ENCODE measurements at regions not wholly inside any gene's neighbourhood (a gene's known extent, or its start where the extent isn't known, plus 50 kb on each side); places are given as distances from the start of the nearest gene placed in this dataset.

- TF ChIP-seq POLR2A (IDR thresholded peaks at IDR 0.05) (no peak), CTCF (IDR thresholded peaks at IDR 0.05) (no peak)
Observed at GRCh38 chr2:180146541-180146940, 139.4 kb upstream of the CWC22 start.
